ENCODE measurements at regions not wholly inside any gene's neighbourhood (a gene's known extent, or its start where the extent isn't known, plus 50 kb on each side); places are given as distances from the start of the nearest gene placed in this dataset.

- TF ChIP-seq CTCF (IDR thresholded peaks at IDR 0.05; ENCODE audit: insufficient read depth, low read length) (no peak), GABPA (IDR thresholded peaks at IDR 0.05; ENCODE audit: low read depth) (no peak)
Observed at GRCh38 chr5:109478830-109479229, 69.1 kb upstream of the PJA2 start.

All from HL-60 (cell line).